Islet precursor cell (in vitro differentiated cells): ENCODE measurements at regions not wholly inside any gene's neighbourhood (a gene's known extent, or its start where the extent isn't known, plus 50 kb on each side); places are given as distances from the start of the nearest gene placed in this dataset.
"Not testable (repeated sequence)": the region's sequence is repeated elsewhere in the genome, so short reads cannot be mapped to it uniquely, and the experiment has no call there.

Source experiments
- DNase-seq: peaks from one replicate; pipeline ENCODE4 v3.0.0-alpha.2; 2018

- no peak for DNase-seq
Observed at GRCh38 chr1:82152356-82153271, 351.9 kb downstream of the ADGRL2 start.

DNA sequence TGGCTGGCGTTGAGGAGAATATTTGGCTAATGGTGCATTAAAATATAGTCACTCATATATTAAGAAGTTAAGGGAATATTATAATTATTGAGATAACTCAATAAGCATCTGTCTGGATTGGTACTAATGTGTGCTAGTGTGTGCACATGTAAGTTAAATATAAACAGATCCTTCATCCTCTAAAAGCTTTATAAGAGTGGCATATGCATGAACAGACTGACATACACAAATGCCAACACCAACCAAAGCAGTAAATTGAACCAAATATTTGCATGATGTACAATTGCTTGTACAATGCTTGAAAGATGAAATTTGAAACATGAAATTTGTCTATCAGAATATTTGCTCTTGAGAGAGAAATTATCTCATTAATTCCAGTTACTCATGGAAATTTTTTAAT, 344.9 kb downstream of the ADGRL2 start:
- DNase-seq = no peak

DNA sequence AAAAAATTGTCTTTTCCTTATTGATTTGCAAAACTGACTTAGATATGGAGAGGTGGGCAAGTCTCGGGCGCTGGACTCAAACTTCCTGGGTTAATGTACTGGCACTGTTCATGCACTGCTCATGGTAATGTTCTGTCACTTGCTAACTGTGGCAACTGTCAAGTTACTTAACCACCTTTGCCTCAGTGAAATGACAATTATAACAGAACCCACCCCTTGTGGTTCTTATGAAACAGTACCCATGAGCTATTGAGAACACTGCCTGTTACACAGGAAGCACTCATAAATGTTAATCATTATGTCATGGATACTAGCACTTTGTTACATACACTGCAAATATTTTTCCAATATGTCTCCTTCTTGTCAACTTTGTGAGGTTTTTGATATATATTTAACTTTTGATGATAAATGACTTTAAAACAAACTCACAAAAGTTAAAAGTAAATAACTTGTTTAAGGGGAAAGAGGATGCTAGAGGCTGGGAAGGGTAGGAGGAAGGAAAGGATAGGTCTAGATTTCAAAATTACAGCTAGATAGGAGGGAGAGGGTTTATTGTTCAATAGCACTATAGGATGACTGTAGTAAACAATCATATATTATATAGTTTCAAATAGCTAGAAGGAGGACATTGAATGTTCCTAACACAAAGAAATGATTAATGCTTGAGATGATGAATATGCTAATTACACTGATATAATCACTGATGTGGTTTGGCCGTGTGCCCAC, 342.5 kb downstream of the ADGRL2 start:
- no peak for DNase-seq

GRCh38 chr1:82141390-82141789, 340.7 kb downstream of the ADGRL2 start:
- DNase-seq = no peak

DNA sequence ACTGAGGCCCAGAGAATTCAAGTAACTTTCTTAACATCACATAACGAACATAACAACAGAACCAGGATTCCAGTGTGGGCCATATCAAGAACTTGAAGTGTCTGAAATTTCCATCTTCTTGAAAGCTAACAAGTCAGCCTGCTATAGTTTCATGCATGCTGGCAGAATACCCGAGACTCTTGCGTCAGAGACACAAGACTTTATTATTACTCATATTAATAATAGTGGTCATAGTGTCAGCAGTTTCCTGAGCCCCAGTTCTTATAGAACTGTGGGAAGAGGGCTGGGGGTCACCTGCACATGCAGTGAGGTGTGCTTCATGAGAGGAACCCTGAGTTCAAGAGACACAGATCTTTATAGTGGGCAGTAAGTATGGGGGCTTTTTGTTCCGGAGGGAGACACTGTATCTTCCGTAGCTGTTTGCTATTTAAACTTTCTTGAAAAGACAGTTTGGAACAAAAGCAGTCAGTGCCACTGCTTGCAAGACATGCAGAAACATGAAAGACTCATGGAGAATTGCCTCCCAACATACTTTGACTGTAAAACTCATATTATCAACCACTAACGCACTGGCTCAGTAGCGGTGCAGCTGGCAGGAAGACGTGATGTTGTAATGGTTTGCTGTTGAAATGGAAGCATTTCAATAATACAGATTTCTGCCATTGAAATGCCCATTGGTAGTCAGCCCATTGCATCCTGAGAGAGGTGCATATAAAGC, 339.2 kb downstream of the ADGRL2 start:
- no peak for DNase-seq

DNA sequence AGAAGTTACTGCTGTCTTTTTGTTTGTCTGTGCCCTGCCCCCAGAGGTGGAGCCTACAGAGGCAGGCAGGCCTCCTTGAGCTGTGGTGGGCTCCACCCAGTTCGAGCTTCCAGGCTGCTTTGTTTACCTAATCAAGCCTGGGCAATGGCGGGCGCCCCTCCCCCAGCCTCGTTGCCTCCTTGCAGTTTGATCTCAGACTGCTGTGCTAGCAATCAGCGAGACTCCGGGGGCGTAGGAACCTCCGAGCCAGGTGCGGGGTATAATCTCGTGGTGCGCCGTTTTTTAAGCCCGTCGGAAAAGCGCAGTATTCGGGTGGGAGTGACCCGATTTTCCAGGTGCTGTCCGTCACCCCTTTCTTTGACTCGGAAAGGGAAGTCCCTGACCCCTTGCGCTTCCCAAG, 335.6 kb downstream of the ADGRL2 start:
- DNase-seq = not testable (repeated sequence)

- DNase-seq = no peak
Observed at GRCh38 chr1:82125866-82126265, 325.1 kb downstream of the ADGRL2 start.

DNA sequence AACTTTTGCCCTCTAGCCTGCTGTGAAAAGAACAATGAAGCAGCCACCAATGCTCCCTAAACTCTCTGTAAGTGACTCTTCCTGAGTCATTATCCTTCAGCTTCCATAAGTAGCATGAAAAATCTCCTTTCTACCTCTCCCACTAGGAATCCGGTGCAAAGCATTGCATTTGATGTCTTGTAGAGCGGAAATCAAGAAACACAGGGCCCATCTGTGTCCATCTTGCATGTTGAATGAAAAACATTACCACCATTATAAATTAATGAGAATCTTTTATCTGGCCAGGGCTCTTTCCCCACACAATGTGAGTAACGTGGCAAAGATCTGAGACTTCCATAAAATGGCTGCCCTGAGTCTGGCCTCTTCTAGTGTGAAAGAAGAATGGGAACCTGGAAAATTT, 324.4 kb downstream of the ADGRL2 start:
- DNase-seq = no peak

- no peak for DNase-seq
Observed at GRCh38 chr1:82121421-82121820, 320.7 kb downstream of the ADGRL2 start.

GRCh38 chr1:82116105-82116504, 315.4 kb downstream of the ADGRL2 start:
- peak; percentile 58 for DNase-seq

DNA sequence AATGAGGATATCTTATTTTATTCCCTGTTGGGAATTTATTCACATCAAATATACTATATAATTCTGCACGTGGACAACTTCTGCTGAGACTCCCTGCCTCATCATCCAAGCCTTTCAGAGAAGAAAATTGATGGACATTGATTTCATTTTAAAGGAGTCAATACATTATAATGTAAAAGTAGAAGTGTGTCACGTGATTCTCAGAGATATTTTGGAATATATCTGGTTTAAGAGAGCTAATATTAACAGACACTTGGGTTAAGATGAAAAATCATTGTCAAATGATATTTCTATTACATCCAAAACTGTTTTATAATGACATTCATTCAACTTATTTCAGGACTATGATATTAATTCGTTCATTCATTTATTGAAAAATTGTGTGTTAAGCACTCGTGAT, 314.2 kb downstream of the ADGRL2 start:
- DNase-seq = no peak

- no peak for DNase-seq
Observed at GRCh38 chr1:82110366-82111254, 309.9 kb downstream of the ADGRL2 start.

DNA sequence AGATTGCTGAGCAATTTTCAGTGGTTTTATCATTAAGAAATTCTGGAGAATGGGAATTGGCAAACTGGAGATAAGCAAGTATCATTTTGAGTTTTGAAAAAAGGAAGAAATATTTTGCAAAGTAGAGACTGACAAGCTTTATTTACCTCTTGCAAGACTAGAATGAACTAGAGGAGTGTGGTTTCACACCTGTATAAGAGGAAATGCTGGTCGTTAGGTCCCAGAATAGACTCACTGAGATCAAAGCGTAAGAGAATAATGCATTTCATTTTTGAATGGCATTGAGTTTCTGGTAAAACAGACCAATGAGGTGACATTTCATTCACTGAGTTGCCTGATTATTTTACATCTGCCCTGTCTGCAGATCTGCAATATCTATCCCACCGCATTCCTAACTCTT, 308.1 kb downstream of the ADGRL2 start:
- DNase-seq = no peak

DNA sequence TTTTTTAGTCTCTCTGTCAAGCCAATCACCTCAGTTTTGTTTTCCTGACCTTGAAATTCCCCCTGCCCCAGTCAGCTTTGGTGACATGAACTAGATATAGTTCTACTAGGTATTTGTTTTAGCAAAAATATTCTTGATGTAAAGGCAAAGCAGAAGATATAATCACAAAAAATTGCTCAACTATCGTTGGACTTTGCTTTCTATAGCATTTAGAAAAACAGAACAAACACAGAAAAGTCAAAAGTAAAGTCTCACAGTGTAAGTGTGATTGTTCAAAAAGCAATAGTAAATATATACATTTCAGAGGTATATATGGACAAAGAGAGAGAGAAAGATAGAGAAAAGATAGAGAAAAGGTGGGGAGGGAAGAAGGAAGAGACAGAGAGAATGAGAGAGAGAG, 305.9 kb downstream of the ADGRL2 start:
- no peak for DNase-seq

- no peak for DNase-seq
Observed at GRCh38 chr1:82099170-82099569, 298.4 kb downstream of the ADGRL2 start.

DNA sequence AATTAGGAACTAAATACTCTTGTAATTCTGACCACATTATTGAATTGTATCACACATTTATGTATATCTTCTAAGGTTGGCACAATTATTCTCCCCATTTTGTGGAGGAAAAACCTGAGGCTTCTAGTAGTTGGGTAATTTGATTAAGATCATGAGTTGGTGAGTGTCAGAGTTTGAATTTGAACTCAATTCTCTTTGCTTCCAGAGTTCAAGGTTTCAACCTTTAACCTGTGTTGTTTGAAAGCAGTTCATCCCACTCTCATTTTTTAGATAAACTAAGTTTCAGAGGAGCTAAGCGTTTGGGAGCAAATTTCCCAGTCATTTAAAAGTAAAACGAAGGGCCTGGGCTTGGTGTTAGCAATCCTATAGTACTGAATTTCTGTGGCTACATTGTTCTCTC, 293.4 kb downstream of the ADGRL2 start:
- DNase-seq = no peak

DNA sequence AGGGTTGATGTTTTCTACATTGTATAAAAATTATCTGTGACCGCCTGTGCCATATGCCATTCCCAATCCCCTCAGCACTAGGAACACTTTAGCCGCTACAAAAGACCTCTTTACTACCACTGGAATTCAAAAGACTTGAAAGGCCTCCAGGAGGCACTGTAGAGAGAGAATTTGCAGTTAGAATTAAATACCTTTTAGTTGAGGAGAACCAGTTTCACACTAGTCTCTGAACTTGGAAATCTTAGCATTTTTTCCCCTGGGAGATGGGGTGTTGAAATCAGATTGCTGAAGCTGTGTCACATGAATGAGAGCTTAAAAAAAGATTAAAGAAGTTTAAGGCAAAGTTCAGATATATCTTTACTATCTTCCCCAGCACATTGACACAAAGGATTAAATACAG, 291.0 kb downstream of the ADGRL2 start:
- DNase-seq = no peak

- no peak for DNase-seq
Observed at GRCh38 chr1:82091265-82091664, 290.5 kb downstream of the ADGRL2 start.

GRCh38 chr1:82090104-82090503, 289.4 kb downstream of the ADGRL2 start:
- no peak for DNase-seq

DNA sequence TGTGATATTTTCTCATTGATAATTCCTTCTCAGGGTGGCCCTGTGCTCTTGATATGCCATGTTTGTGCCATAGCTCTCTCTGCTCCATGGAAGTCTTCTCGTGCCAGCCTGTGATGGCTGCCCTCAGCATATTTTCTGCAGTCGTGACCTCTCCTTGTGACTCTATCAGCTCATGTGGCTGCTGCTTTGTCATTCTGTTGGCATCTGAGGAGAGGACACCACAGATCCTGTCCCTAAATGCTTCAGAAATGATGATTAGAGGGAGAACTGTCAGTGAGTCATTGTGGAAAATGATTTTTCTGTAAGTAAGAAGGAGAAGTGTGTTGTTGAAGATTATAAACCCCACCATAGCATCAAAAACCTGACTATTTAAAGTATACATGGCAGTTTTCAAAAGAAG, 286.0 kb downstream of the ADGRL2 start:
- DNase-seq = peak; percentile 61

GRCh38 chr1:82079607-82080006, 278.9 kb downstream of the ADGRL2 start:
- DNase-seq = no peak

DNA sequence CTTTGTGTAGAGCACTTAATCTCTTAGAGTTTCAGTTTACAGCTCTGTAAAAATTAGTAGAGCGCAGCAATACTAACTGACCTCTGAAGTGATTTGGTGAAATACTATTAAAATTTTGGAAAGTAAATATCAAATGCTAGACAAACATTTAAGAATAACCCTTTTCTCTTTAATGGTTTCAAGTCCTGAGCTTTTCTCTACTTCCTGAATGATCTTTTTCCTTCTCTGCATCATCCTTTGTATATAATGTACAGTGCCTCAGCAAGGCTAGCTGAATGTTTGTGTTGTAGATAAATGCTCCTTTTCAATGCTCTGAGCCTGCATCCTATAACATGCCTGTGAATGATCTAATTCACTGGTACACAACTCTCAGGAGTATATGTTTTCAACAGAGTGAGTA, 272.9 kb downstream of the ADGRL2 start:
- no peak for DNase-seq

GRCh38 chr1:82073071-82073470, 272.3 kb downstream of the ADGRL2 start:
- no peak for DNase-seq
